H1 (cell line): ENCODE measurements at regions not wholly inside any gene's neighbourhood (a gene's known extent, or its start where the extent isn't known, plus 50 kb on each side); places are given as distances from the start of the nearest gene placed in this dataset.

Source experiments
- CTCF ChIA-PET: fragments of 300-600 bp; sonication (Branson Sonifier 250); formaldehyde crosslinking; loops from one replicate; lab custom pipeline; 2021; ENCODE audit not compliant: partially characterized antibody; lab: Charles Lee
- POLR2A ChIA-PET: fragments of 300-600 bp; sonication (Branson Sonifier 250); formaldehyde crosslinking; loops from one replicate; lab custom pipeline; 2021; ENCODE audit warnings: inconsistent platforms; ENCODE audit not compliant: partially characterized antibody; lab: Charles Lee
- DNase-seq, 2 experiments: peaks; one replicate each; pipeline versions ENCODE4 v3.0.0 to v3.0.0-alpha.2; 2010 to 2022; ENCODE audit warnings: low spot score in 2 of 2, low read depth in 1 of 2, mixed read lengths in 1 of 2
- FAIRE-seq: peaks from 2 replicates; lab custom pipeline; 2011; peaks lifted over from hg19 to GRCh38; lab: Jason Lieb, UNC
- H2AFZ ChIP-seq: 2 replicates; pipeline ENCODE4 v1.8.1; 2012; ENCODE audit warnings: low read length, inconsistent platforms
- H2AK5ac ChIP-seq: 2 replicates; pipeline ENCODE4 v1.6.1; 2013; ENCODE audit warnings: low read depth, low read length
- H2BK120ac ChIP-seq: replicated peaks from 2 replicates; pipeline ENCODE3; 2013; ENCODE audit warnings: low read depth, low read length, inconsistent platforms
- H2BK12ac ChIP-seq: 2 replicates; pipeline ENCODE4 v1.6.1; 2013; ENCODE audit warnings: low read depth, low read length
- H2BK15ac ChIP-seq: 2 replicates; pipeline ENCODE4 v1.6.1; 2013; ENCODE audit warnings: low read length
- H2BK20ac ChIP-seq: 2 replicates; pipeline ENCODE4 v1.6.1; 2013; ENCODE audit warnings: low read length
- H2BK5ac ChIP-seq: 2 replicates; pipeline ENCODE4 v1.6.1; 2013; ENCODE audit warnings: low read depth, low read length
- H3K14ac ChIP-seq: 2 replicates; pipeline ENCODE4 v1.6.1; 2013; ENCODE audit warnings: inconsistent platforms; ENCODE audit not compliant: insufficient read length
- H3K18ac ChIP-seq: 2 replicates; pipeline ENCODE4 v1.6.1; 2013; ENCODE audit warnings: low read length; ENCODE audit errors: extremely low read depth
- H3K23ac ChIP-seq: 2 replicates; pipeline ENCODE4 v1.6.1; 2013; ENCODE audit warnings: inconsistent platforms; ENCODE audit not compliant: insufficient read length
- H3K23me2 ChIP-seq: 2 replicates; pipeline ENCODE4 v1.6.1; 2013; ENCODE audit warnings: low read depth, low read length
- H3K27ac ChIP-seq: 2 replicates; pipeline ENCODE4 v1.6.1; 2011; ENCODE audit warnings: low read depth, low read length, inconsistent platforms
- H3K27me3 ChIP-seq, 4 experiments: replicated peaks in 1 of 4; 1 replicate in 1 of 4; 2 replicates in 3 of 4; pipeline versions ENCODE4 v1.6.1 to v1.8.1; 2011 to 2013; ENCODE audit warnings: low read length in 3 of 4, mild to moderate bottlenecking in 3 of 4, inconsistent platforms in 2 of 4, mixed read lengths in 2 of 4, moderate library complexity in 1 of 4; ENCODE audit not compliant: control insufficient read depth in 3 of 4, insufficient read depth in 3 of 4; ENCODE audit errors: extremely low read depth in 1 of 4
- H3K36me3 ChIP-seq, 4 experiments: 2 replicates each; pipeline versions ENCODE4 v1.6.1 to v1.8.1; 2011 to 2013; ENCODE audit warnings: mild to moderate bottlenecking in 4 of 4, low read length in 3 of 4, moderate library complexity in 2 of 4, control low read depth in 1 of 4, inconsistent platforms in 1 of 4; ENCODE audit not compliant: insufficient read depth in 4 of 4, control insufficient read depth in 2 of 4
- H3K4ac ChIP-seq: replicated peaks from 2 replicates; pipeline ENCODE3; 2013; ENCODE audit warnings: low read length, low read depth, mixed read lengths, inconsistent platforms; ENCODE audit not compliant: insufficient read length
- H3K4me1 ChIP-seq, 4 experiments: replicated peaks in 1 of 4; 1 replicate in 1 of 4; 2 replicates in 3 of 4; pipeline versions ENCODE4 v1.6.1 to v1.8.1; 2011 to 2013; ENCODE audit warnings: low read length in 3 of 4, inconsistent platforms in 2 of 4, mixed read lengths in 1 of 4; ENCODE audit not compliant: insufficient read depth in 4 of 4, control insufficient read depth in 3 of 4
- H3K4me2 ChIP-seq, 2 experiments: 2 replicates each; pipeline versions ENCODE4 v1.6.1 to v1.8.1; 2011 to 2013; ENCODE audit warnings: low read depth in 2 of 2, low read length in 2 of 2, control low read depth in 1 of 2, inconsistent platforms in 1 of 2, mild to moderate bottlenecking in 1 of 2; ENCODE audit not compliant: insufficient read depth in 1 of 2
- H3K4me3 ChIP-seq, 4 experiments: fragments of 200-600, 300-600 bp in 1 of 4; sonication (generic), shearing (Covaris generic), sonication (Bioruptor Twin) in 1 of 4; 2 replicates each; pipeline versions ENCODE4 v1.5.1 to v1.8.1; 2011 to 2016; ENCODE audit warnings: low read length in 4 of 4, low read depth in 3 of 4, control low read depth in 2 of 4, inconsistent platforms in 2 of 4, mild to moderate bottlenecking in 2 of 4, mixed read lengths in 1 of 4, moderate library complexity in 1 of 4; ENCODE audit not compliant: insufficient read depth in 2 of 4; ENCODE audit errors: extremely low read depth in 1 of 4
- H3K56ac ChIP-seq: replicated peaks from 2 replicates; pipeline ENCODE3; 2013; ENCODE audit warnings: low read depth, mild to moderate bottlenecking, mixed read lengths, low read length, inconsistent platforms; ENCODE audit not compliant: insufficient read length
- H3K79me1 ChIP-seq: 2 replicates; pipeline ENCODE4 v1.6.1; 2013; ENCODE audit warnings: low read depth, low read length, control low read depth
- H3K79me2 ChIP-seq, 2 experiments: 2 replicates each; pipeline versions ENCODE4 v1.6.1 to v1.8.1; 2012 to 2013; ENCODE audit warnings: low read length in 2 of 2, mild to moderate bottlenecking in 2 of 2, inconsistent platforms in 1 of 2; ENCODE audit not compliant: insufficient read depth in 2 of 2, control insufficient read depth in 1 of 2
- H3K9ac ChIP-seq, 4 experiments: replicated peaks in 1 of 4; 1 replicate in 1 of 4; 2 replicates in 3 of 4; pipeline versions ENCODE4 v1.6.1 to v1.8.1; 2011 to 2013; ENCODE audit warnings: low read depth in 3 of 4, low read length in 3 of 4, control low read depth in 2 of 4, mild to moderate bottlenecking in 2 of 4, moderate library complexity in 2 of 4, inconsistent platforms in 1 of 4; ENCODE audit errors: extremely low read depth in 1 of 4
- H3K9me3 ChIP-seq, 2 experiments: 2 replicates each; pipeline versions ENCODE4 v1.6.1 to v1.8.1; 2012 to 2013; ENCODE audit warnings: mild to moderate bottlenecking in 2 of 2, moderate library complexity in 2 of 2, control low read depth in 1 of 2, inconsistent platforms in 1 of 2, low read depth in 1 of 2, low read length in 1 of 2, mixed read lengths in 1 of 2; ENCODE audit not compliant: insufficient read depth in 2 of 2
- H4K20me1 ChIP-seq, 2 experiments: replicated peaks in 1 of 2; 2 replicates each; pipeline versions ENCODE3 to v1.8.1; 2011 to 2013; ENCODE audit warnings: inconsistent platforms in 2 of 2, low read length in 2 of 2, mild to moderate bottlenecking in 1 of 2; ENCODE audit not compliant: insufficient read depth in 2 of 2, control insufficient read depth in 1 of 2
- H4K5ac ChIP-seq: 2 replicates; pipeline ENCODE4 v1.6.1; 2013; ENCODE audit warnings: low read length, low read depth, mixed read lengths, inconsistent platforms; ENCODE audit not compliant: insufficient read length
- H4K8ac ChIP-seq: 2 replicates; pipeline ENCODE4 v1.8.0; 2013; ENCODE audit warnings: mild to moderate bottlenecking, moderate library complexity, low read length, inconsistent platforms; ENCODE audit not compliant: insufficient read depth; ENCODE audit errors: extremely low read depth
- H4K91ac ChIP-seq: replicated peaks from 2 replicates; pipeline ENCODE3; 2013; ENCODE audit warnings: low read length, mixed read lengths, inconsistent platforms; ENCODE audit not compliant: insufficient read length
- CHD2 ChIP-seq: IDR thresholded peaks from 2 replicates; pipeline ENCODE4 v1.6.1; 2012; ENCODE audit warnings: low read length, improper control_type of control experiment
- JUN ChIP-seq: IDR thresholded peaks from 2 replicates; pipeline ENCODE4 v1.6.1; 2011; ENCODE audit warnings: low read depth, mild to moderate bottlenecking, improper control_type of control experiment, low read length
- POLR2AphosphoS5 ChIP-seq: IDR thresholded peaks from 2 replicates; pipeline ENCODE4 v1.6.1; 2011; ENCODE audit warnings: low read depth, low read length
- WGBS, 2 experiments: shearing (Covaris generic) in 1 of 2; methylation state at CpG; one replicate each; pipeline versions ENCODE4 v1.1.6 to v1.1.7; 2013 to 2015; ENCODE audit warnings: low lambda C conversion rate in 2 of 2, mixed read lengths in 2 of 2, inconsistent platforms in 1 of 2, low coverage in 1 of 2, missing lambda C conversion rate in 1 of 2; ENCODE audit not compliant: insufficient replicate concordance in 2 of 2, insufficient coverage in 1 of 2, insufficient read length in 1 of 2; ENCODE audit errors: extremely low coverage in 1 of 2, missing lambda C conversion rate in 1 of 2; 5-methylcytosine and 5-hydroxymethylcytosine counted together

GRCh38 chr5:68804343-68804742 lies 289.5 kb upstream of the SLC30A5 start:
- Histone ChIP-seq H4K5ac (no peak overlapping the region), H3K27ac (no peak overlapping the region), H3K9me3 (no peaks in the 10 kb centered on the region), H3K18ac (no peak overlapping the region), H3K79me1 (no peaks in the 10 kb centered on the region), H4K20me1 (no peaks in the 10 kb centered on the region), H2AFZ (no peak overlapping the region; the same call in 1 of the 2 replicates), H4K91ac (no peak overlapping the region), H2AK5ac (no peak overlapping the region), H2BK15ac (no peak overlapping the region), H3K4me2 (no peak overlapping the region), H3K36me3 (no peaks in the 10 kb centered on the region; a peak in 1 of 8 replicates), H3K27me3 (peaks cover 0 to 1% (median 0%) of the 10 kb centered on the region in 4 experiments; a peak in 2 of 7 replicates), H3K23me2 (no peaks in the 10 kb centered on the region), H3K4ac (no peak overlapping the region), H4K8ac (no peak overlapping the region), H3K79me2 (no peaks in the 10 kb centered on the region), H2BK20ac (0 out of 2 replicates have a peak overlapping the region, but pooled peaks have one; percentile 38), H3K56ac (no peak overlapping the region), H3K9ac (no peak overlapping the region), H2BK12ac (no peak overlapping the region), H2BK5ac (no peak overlapping the region), H3K23ac (no peak overlapping the region), H2BK120ac (no peak overlapping the region), H3K4me1 (no peaks in the 10 kb centered on the region; a peak in 2 of 7 replicates), H3K14ac (no peak overlapping the region), H3K4me3 (no peak overlapping the region)
- FAIRE-seq = no peak
- DNase-seq = no peak
- ChIA-PET POLR2A (no interaction called here), CTCF (interaction anchor here (1.0 kb wide), 1 partner anchor 80 kb away, joined by 3 read pairs; no protein-coding TSS in a partner anchor)
- no peak for TF ChIP-seq CHD2
- no peak for TF ChIP-seq JUN
- no peak for TF ChIP-seq POLR2AphosphoS5
- 91% methylated on average over 3 of the region's 3 CpGs; no CpG with 5 or more reads in 1 of the 2 experiments for WGBS, 2 experiments
